ENCODE measurements at regions not wholly inside any gene's neighbourhood (a gene's known extent, or its start where the extent isn't known, plus 50 kb on each side); places are given as distances from the start of the nearest gene placed in this dataset.

- peak; percentile 60 for ATAC-seq
- H3K4me3 ChIP-seq = no peak overlapping the region
- no peaks in the 10 kb centered on the region for H3K36me3 ChIP-seq
- no peak for TF ChIP-seq CTCF (IDR thresholded peaks at IDR 0.05)
- H3K4me1 ChIP-seq = no peaks in the 10 kb centered on the region
- H3K27ac ChIP-seq = no peak overlapping the region
- no peak for DNase-seq
- H3K9me3 ChIP-seq = no peaks in the 10 kb centered on the region
- intact Hi-C loops (cut with DNase I) = no loop called here
- no peaks in the 10 kb centered on the region for H3K27me3 ChIP-seq
Measured at GRCh38 chr9:85212209-85212608, 529.5 kb downstream of the AGTPBP1 start.

- H3K9me3 ChIP-seq = peaks cover 0 to 1% of the 10 kb centered on the region in 2 donors
- no peaks in the 10 kb centered on the region for H3K36me3 ChIP-seq
- ATAC-seq (no peak), DNase-seq (no peak)
- H3K27ac ChIP-seq = no peak overlapping the region
- intact Hi-C loops (cut with DNase I) = no loop called here
- H3K4me1 ChIP-seq = no peaks in the 10 kb centered on the region
- no peak for TF ChIP-seq CTCF (IDR thresholded peaks at IDR 0.05)
- no peaks in the 10 kb centered on the region for H3K27me3 ChIP-seq
- H3K4me3 ChIP-seq = no peak overlapping the region
Measured at GRCh38 chr9:85208666-85209065, 533.1 kb downstream of the AGTPBP1 start.

GRCh38 chr9:85204176-85204575, 534.6 kb downstream of the NTRK2 start:
- Histone ChIP-seq H3K4me1 (no peaks in the 10 kb centered on the region), H3K36me3 (no peaks in the 10 kb centered on the region), H3K27me3 (no peaks in the 10 kb centered on the region), H3K4me3 (no peak overlapping the region), H3K9me3 (peaks cover 0 to 1% of the 10 kb centered on the region in 2 donors), H3K27ac (no peak overlapping the region)
- no peak for ATAC-seq
- no peak for DNase-seq
- intact Hi-C loops (cut with DNase I) = no loop called here
- no peak for TF ChIP-seq CTCF (IDR thresholded peaks at IDR 0.05)

- H3K4me1 ChIP-seq = no peaks in the 10 kb centered on the region
- intact Hi-C loops (cut with DNase I) = no loop called here
- H3K9me3 ChIP-seq = peaks cover 0 to 1% of the 10 kb centered on the region in 2 donors
- ATAC-seq (no peak), DNase-seq (no peak)
- no peak overlapping the region for H3K4me3 ChIP-seq
- no peak overlapping the region for H3K27ac ChIP-seq
- no peak for TF ChIP-seq CTCF (IDR thresholded peaks at IDR 0.05)
- H3K36me3 ChIP-seq = no peaks in the 10 kb centered on the region
- H3K27me3 ChIP-seq = no peaks in the 10 kb centered on the region
Measured at GRCh38 chr9:85202596-85202995, 533.1 kb downstream of the NTRK2 start.

GRCh38 chr9:85200726-85201404, 531.3 kb downstream of the NTRK2 start:
- H3K27ac ChIP-seq = no peak overlapping the region
- no peak overlapping the region for H3K4me3 ChIP-seq
- intact Hi-C loops (cut with DNase I) = no loop called here
- H3K36me3 ChIP-seq = no peaks in the 10 kb centered on the region
- no peaks in the 10 kb centered on the region for H3K27me3 ChIP-seq
- TF ChIP-seq CTCF (IDR thresholded peaks at IDR 0.05) = no peak
- no peaks in the 10 kb centered on the region for H3K4me1 ChIP-seq
- ATAC-seq = peak; percentile 59
- no peak for DNase-seq
- no peaks in the 10 kb centered on the region for H3K9me3 ChIP-seq

Measured in left lung (tissue), 4 donors.